ENCODE measurements at regions not wholly inside any gene's neighbourhood (a gene's known extent, or its start where the extent isn't known, plus 50 kb on each side); places are given as distances from the start of the nearest gene placed in this dataset.

GRCh38 chr5:56565644-56566043, 249.7 kb upstream of the MAP3K1 start:
- DNase-seq (no peak), ATAC-seq (peak in 2 of 4 donors; percentile 45 to 67), FAIRE-seq (no peak)
- Histone ChIP-seq H3K36me3 (no peaks in the 10 kb centered on the region), H3K27me3 (no peaks in the 10 kb centered on the region), H3K4me1 (peaks cover 0 to 6% (median 0%) of the 10 kb centered on the region in 3 donors), H3K27ac (no peak overlapping the region), H3K9me3 (no peaks in the 10 kb centered on the region), H3K4me3 (no peak overlapping the region)
- WGBS, 2 donors = 53 to 64% methylated on average over 3 of the region's 3 CpGs
- intact Hi-C loops (cut with DNase I) = no loop called here
- no peak for TF ChIP-seq CTCF (IDR thresholded peaks at IDR 0.05)

GRCh38 chr5:56565283-56565615, 250.1 kb upstream of the MAP3K1 start:
- TF ChIP-seq CTCF (IDR thresholded peaks at IDR 0.05) = no peak
- Histone ChIP-seq H3K4me1 (peaks cover 0 to 6% (median 0%) of the 10 kb centered on the region in 3 donors), H3K36me3 (no peaks in the 10 kb centered on the region), H3K4me3 (no peak overlapping the region), H3K27ac (no peak overlapping the region), H3K9me3 (no peaks in the 10 kb centered on the region), H3K27me3 (no peaks in the 10 kb centered on the region)
- ATAC-seq = peak in 1 of 4 donors; percentile 16
- DNase-seq = no peak
- WGBS, 2 donors = 70 to 76% methylated on average over 3 of the region's 3 CpGs
- intact Hi-C loops (cut with DNase I) = no loop called here
- FAIRE-seq = no peak

- DNase-seq (no peak), ATAC-seq (peak in 2 of 4 donors; percentile 26 to 53), FAIRE-seq (no peak)
- Histone ChIP-seq H3K36me3 (no peaks in the 10 kb centered on the region), H3K4me3 (no peak overlapping the region), H3K27me3 (no peaks in the 10 kb centered on the region), H3K9me3 (no peaks in the 10 kb centered on the region), H3K4me1 (peaks cover 0 to 6% (median 0%) of the 10 kb centered on the region in 3 donors), H3K27ac (no peak overlapping the region)
- WGBS, 2 donors = 60 to 70% methylated on average over 7 of the region's 7 CpGs
- TF ChIP-seq CTCF (IDR thresholded peaks at IDR 0.05) = no peak
- intact Hi-C loops (cut with DNase I) = no loop called here
Observed at GRCh38 chr5:56564541-56565282, 250.6 kb upstream of the MAP3K1 start.

GRCh38 chr5:56561455-56561854, 253.9 kb upstream of the MAP3K1 start:
- no peak for FAIRE-seq
- Histone ChIP-seq H3K4me3 (no peak overlapping the region), H3K4me1 (no peaks in the 10 kb centered on the region), H3K36me3 (no peaks in the 10 kb centered on the region), H3K27ac (no peak overlapping the region), H3K27me3 (no peaks in the 10 kb centered on the region), H3K9me3 (no peaks in the 10 kb centered on the region)
- no peak for DNase-seq
- TF ChIP-seq CTCF (IDR thresholded peaks at IDR 0.05) = no peak
- intact Hi-C loops (cut with DNase I) = no loop called here
- WGBS, 2 donors = 64 to 79% methylated on average over 2 of the region's 2 CpGs
- no peak for ATAC-seq

GRCh38 chr5:56558131-56558745, 257.1 kb upstream of the MAP3K1 start:
- FAIRE-seq (no peak), DNase-seq (no peak), ATAC-seq (no peak)
- Histone ChIP-seq H3K27ac (no peak overlapping the region), H3K9me3 (no peaks in the 10 kb centered on the region), H3K4me1 (no peaks in the 10 kb centered on the region), H3K27me3 (no peaks in the 10 kb centered on the region), H3K36me3 (no peaks in the 10 kb centered on the region), H3K4me3 (no peak overlapping the region)
- intact Hi-C loops (cut with DNase I) = no loop called here
- 73 to 81% methylated on average over 4 of the region's 4 CpGs for whole genome bisulfite sequencing, 2 donors
- TF ChIP-seq CTCF (IDR thresholded peaks at IDR 0.05) = no peak
